ENCODE measurements at regions not wholly inside any gene's neighbourhood (a gene's known extent, or its start where the extent isn't known, plus 50 kb on each side); places are given as distances from the start of the nearest gene placed in this dataset.

GRCh38 chr6:73954881-73955280, 258.9 kb downstream of the CD109 start:
- no peaks in the 10 kb centered on the region for H3K9me3 ChIP-seq
- H3K27ac ChIP-seq = no peak overlapping the region
- no peak for DNase-seq
- intact Hi-C loops (cut with DNase I; ENCODE audit: low total_unique reads) = no loop called here
- H3K4me1 ChIP-seq = no peaks in the 10 kb centered on the region
- no peaks in the 10 kb centered on the region for H3K27me3 ChIP-seq
- TF ChIP-seq CTCF (IDR thresholded peaks at IDR 0.05) = no peak
- TF ChIP-seq POLR2A (IDR thresholded peaks at IDR 0.05) = no peak
- no peak overlapping the region for H3K4me3 ChIP-seq
- H3K36me3 ChIP-seq = no peaks in the 10 kb centered on the region

GRCh38 chr6:73951183-73951582, 255.2 kb downstream of the CD109 start:
- intact Hi-C loops (cut with DNase I; ENCODE audit: low total_unique reads) = no loop called here
- no peaks in the 10 kb centered on the region for H3K36me3 ChIP-seq
- no peak for DNase-seq
- H3K27me3 ChIP-seq = no peaks in the 10 kb centered on the region
- H3K4me3 ChIP-seq = no peak overlapping the region
- H3K9me3 ChIP-seq = peaks cover 0 to 4% of the 10 kb centered on the region in 2 donors
- no peaks in the 10 kb centered on the region for H3K4me1 ChIP-seq
- no peak for TF ChIP-seq CTCF (IDR thresholded peaks at IDR 0.05)
- no peak for TF ChIP-seq POLR2A (IDR thresholded peaks at IDR 0.05)
- H3K27ac ChIP-seq = no peak overlapping the region

GRCh38 chr6:73943930-73944652, 248.1 kb downstream of the CD109 start:
- intact Hi-C loops (cut with DNase I; ENCODE audit: low total_unique reads) = no loop called here
- Histone ChIP-seq H3K36me3 (no peaks in the 10 kb centered on the region), H3K4me3 (no peak overlapping the region), H3K27me3 (no peaks in the 10 kb centered on the region), H3K4me1 (no peaks in the 10 kb centered on the region), H3K9me3 (peaks cover 0 to 4% of the 10 kb centered on the region in 2 donors), H3K27ac (peak overlapping the region; percentile 2 to 60)
- TF ChIP-seq POLR2A (IDR thresholded peaks at IDR 0.05) (no peak), CTCF (IDR thresholded peaks at IDR 0.05) (no peak)
- no peak for DNase-seq

DNA sequence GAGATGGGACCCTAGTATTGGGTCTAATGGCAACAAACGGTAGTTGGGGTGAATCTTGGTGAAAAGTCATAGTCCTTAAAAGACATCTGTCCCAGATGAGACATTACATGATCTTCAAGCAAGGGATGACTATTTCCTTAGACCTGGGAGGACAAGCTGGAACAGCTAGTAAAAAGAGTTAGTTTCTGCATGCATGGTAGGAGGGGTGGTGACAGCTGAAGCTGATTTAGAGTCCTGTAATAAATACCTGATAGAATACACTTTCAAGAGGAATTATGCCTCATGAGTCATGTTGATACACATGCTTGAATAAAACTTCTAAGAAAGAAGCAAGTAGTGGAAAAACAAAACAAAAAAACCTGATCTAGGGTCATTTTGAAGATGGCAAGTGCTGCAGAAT, 247.4 kb downstream of the CD109 start:
- no peak for DNase-seq
- intact Hi-C loops (cut with DNase I; ENCODE audit: low total_unique reads) = no loop called here
- H3K4me1 ChIP-seq = no peaks in the 10 kb centered on the region
- H3K36me3 ChIP-seq = no peaks in the 10 kb centered on the region
- H3K9me3 ChIP-seq = peaks cover 0 to 4% of the 10 kb centered on the region in 2 donors
- peak overlapping the region in 1 of 2 donors; percentile 60 for H3K27ac ChIP-seq
- no peaks in the 10 kb centered on the region for H3K27me3 ChIP-seq
- H3K4me3 ChIP-seq = no peak overlapping the region
- TF ChIP-seq CTCF (IDR thresholded peaks at IDR 0.05) = no peak
- no peak for TF ChIP-seq POLR2A (IDR thresholded peaks at IDR 0.05)

GRCh38 chr6:73942592-73943186, 246.7 kb downstream of the CD109 start:
- no peak for DNase-seq
- intact Hi-C loops (cut with DNase I; ENCODE audit: low total_unique reads) = no loop called here
- Histone ChIP-seq H3K27ac (peak overlapping the region in 1 of 2 donors; percentile 60), H3K27me3 (no peaks in the 10 kb centered on the region), H3K36me3 (no peaks in the 10 kb centered on the region), H3K9me3 (peaks cover 0 to under 1% of the 10 kb centered on the region in 2 donors), H3K4me3 (no peak overlapping the region), H3K4me1 (no peaks in the 10 kb centered on the region)
- TF ChIP-seq POLR2A (IDR thresholded peaks at IDR 0.05) (no peak), CTCF (IDR thresholded peaks at IDR 0.05) (no peak)

All from uterus (tissue), 3 donors.